H9 (cell line): ENCODE measurements at regions not wholly inside any gene's neighbourhood (a gene's known extent, or its start where the extent isn't known, plus 50 kb on each side); places are given as distances from the start of the nearest gene placed in this dataset.

Experiments used
- DNase-seq: peaks from one replicate; pipeline ENCODE4 v3.0.0-alpha.2; 2017
- H2AFZ ChIP-seq: one replicate; pipeline ENCODE4 v1.6.1; 2013; ENCODE audit warnings: mild to moderate bottlenecking, low read length, control low read depth, moderate library complexity
- H2AK5ac ChIP-seq: 2 replicates; pipeline ENCODE4 v1.6.1; 2013; ENCODE audit warnings: low read length, control low read depth, mixed read lengths; ENCODE audit not compliant: insufficient read length
- H2BK120ac ChIP-seq: one replicate; pipeline ENCODE4 v1.6.1; 2013; ENCODE audit warnings: low read depth, mild to moderate bottlenecking, low read length, control low read depth, inconsistent platforms; ENCODE audit not compliant: poor library complexity, severe bottlenecking
- H2BK12ac ChIP-seq: 2 replicates; pipeline ENCODE4 v1.6.1; 2013; ENCODE audit warnings: low read length, control low read depth, mixed read lengths, low read depth; ENCODE audit not compliant: insufficient read length
- H2BK15ac ChIP-seq: 2 replicates; pipeline ENCODE4 v1.6.1; 2013; ENCODE audit warnings: low read depth, low read length, control low read depth
- H2BK20ac ChIP-seq: one replicate; pipeline ENCODE4 v1.6.1; 2013; ENCODE audit warnings: low read depth, mild to moderate bottlenecking, low read length, control low read depth, inconsistent platforms; ENCODE audit not compliant: poor library complexity, severe bottlenecking
- H2BK5ac ChIP-seq: 2 replicates; pipeline ENCODE4 v1.6.1; 2013; ENCODE audit warnings: low read length, control low read depth, mixed read lengths; ENCODE audit not compliant: insufficient read length
- H3K14ac ChIP-seq: 2 replicates; pipeline ENCODE4 v1.6.1; 2013; ENCODE audit warnings: low read length, control low read depth; ENCODE audit not compliant: insufficient read depth
- H3K18ac ChIP-seq: 2 replicates; pipeline ENCODE4 v1.6.1; 2013; ENCODE audit warnings: low read depth, mild to moderate bottlenecking, mixed read lengths, low read length, control low read depth; ENCODE audit not compliant: insufficient read length
- H3K23ac ChIP-seq: 2 replicates; pipeline ENCODE4 v1.6.1; 2013; ENCODE audit warnings: low read length, control low read depth, mixed read lengths, low read depth; ENCODE audit not compliant: insufficient read length
- H3K23me2 ChIP-seq: 2 replicates; pipeline ENCODE4 v1.6.1; 2013; ENCODE audit warnings: low read depth, mild to moderate bottlenecking, mixed read lengths, low read length, control low read depth; ENCODE audit not compliant: insufficient read length, poor library complexity, severe bottlenecking
- H3K27ac ChIP-seq: 2 replicates; pipeline ENCODE4 v1.5.1; 2013; ENCODE audit warnings: low read length, control low read depth, mixed read lengths, low read depth; ENCODE audit not compliant: insufficient read length
- H3K27me3 ChIP-seq: 2 replicates; pipeline ENCODE4 v1.6.1; 2013; ENCODE audit warnings: low read length, control low read depth, inconsistent platforms; ENCODE audit not compliant: insufficient read depth
- H3K4ac ChIP-seq: 2 replicates; pipeline ENCODE4 v1.6.1; 2013; ENCODE audit warnings: low read depth, mild to moderate bottlenecking, control low read depth, inconsistent platforms, low read length, moderate library complexity
- H3K4me1 ChIP-seq: 2 replicates; pipeline ENCODE4 v1.6.1; 2013; ENCODE audit warnings: low read length, control low read depth, inconsistent platforms; ENCODE audit not compliant: insufficient read depth
- H3K4me2 ChIP-seq: 2 replicates; pipeline ENCODE4 v1.6.1; 2013; ENCODE audit warnings: low read length, control low read depth, mixed read lengths; ENCODE audit not compliant: insufficient read length, insufficient read depth
- H3K56ac ChIP-seq: 2 replicates; pipeline ENCODE4 v1.6.1; 2013; ENCODE audit warnings: low read depth, mild to moderate bottlenecking, mixed read lengths, low read length, control low read depth; ENCODE audit not compliant: insufficient read length
- H3K79me1 ChIP-seq: 2 replicates; pipeline ENCODE4 v1.6.1; 2013; ENCODE audit warnings: low read depth, mild to moderate bottlenecking, moderate library complexity, low read length, control low read depth, inconsistent platforms; ENCODE audit not compliant: insufficient read depth, poor library complexity, severe bottlenecking
- H3K79me2 ChIP-seq: 2 replicates; pipeline ENCODE4 v1.6.1; 2013; ENCODE audit warnings: low read length, control low read depth, inconsistent platforms; ENCODE audit not compliant: insufficient read depth
- H3K9ac ChIP-seq: 2 replicates; pipeline ENCODE4 v1.6.1; 2013; ENCODE audit warnings: low read length, control low read depth, mixed read lengths; ENCODE audit not compliant: insufficient read length; ENCODE audit errors: extremely low read depth
- H3K9me3 ChIP-seq: one replicate; pipeline ENCODE4 v1.6.1; 2013; ENCODE audit warnings: low read depth, low read length, inconsistent platforms; ENCODE audit not compliant: control insufficient read depth
- H3T11ph ChIP-seq: one replicate; pipeline ENCODE4 v1.6.1; 2013; ENCODE audit warnings: mild to moderate bottlenecking, low read length, control low read depth, inconsistent platforms
- H4K20me1 ChIP-seq: one replicate; pipeline ENCODE4 v1.6.1; 2013; ENCODE audit not compliant: control insufficient read depth, insufficient read length, insufficient read depth
- H4K5ac ChIP-seq: 2 replicates; pipeline ENCODE4 v1.6.1; 2013; ENCODE audit warnings: low read depth, mild to moderate bottlenecking, mixed read lengths, low read length, control low read depth; ENCODE audit not compliant: insufficient read length
- H4K8ac ChIP-seq: replicated peaks from 2 replicates; pipeline ENCODE4 v1.6.1; 2013; ENCODE audit warnings: low read length, control low read depth, mixed read lengths, low read depth; ENCODE audit not compliant: insufficient read length
- H4K91ac ChIP-seq: 2 replicates; pipeline ENCODE4 v1.6.1; 2013; ENCODE audit warnings: low read depth, mild to moderate bottlenecking, moderate library complexity, mixed read lengths, low read length, control low read depth; ENCODE audit not compliant: insufficient read length
- H3K27ac Mint-ChIP-seq, 3 experiments: 2 replicates in 2 of 3; 3 replicates in 1 of 3; pipeline ENCODE4 v1.8.0; 2020 to 2021; ENCODE audit warnings: mixed read lengths in 3 of 3, mild to moderate bottlenecking in 1 of 3, moderate library complexity in 1 of 3
- H3K27me3 Mint-ChIP-seq: 2 replicates; pipeline ENCODE4 v1.8.0; 2021; ENCODE audit warnings: low read depth, mild to moderate bottlenecking, moderate library complexity, mixed read lengths
- H3K36me3 Mint-ChIP-seq, 3 experiments: 2 replicates in 2 of 3; 3 replicates in 1 of 3; pipeline ENCODE4 v1.8.0; 2020 to 2021; ENCODE audit warnings: low read depth in 3 of 3, mixed read lengths in 3 of 3; ENCODE audit not compliant: insufficient read depth in 1 of 3
- H3K4me1 Mint-ChIP-seq, 2 experiments: 2 replicates each; pipeline ENCODE4 v1.8.0; 2020; ENCODE audit warnings: mixed read lengths in 2 of 2
- H3K4me3 Mint-ChIP-seq, 2 experiments: 2 replicates in 1 of 2; 3 replicates in 1 of 2; pipeline ENCODE4 v1.8.0; 2020 to 2021; ENCODE audit warnings: mild to moderate bottlenecking in 2 of 2, mixed read lengths in 2 of 2, moderate library complexity in 1 of 2
- H3K9me3 Mint-ChIP-seq, 2 experiments: 2 replicates in 1 of 2; 3 replicates in 1 of 2; pipeline ENCODE4 v1.8.0; 2020; ENCODE audit warnings: mild to moderate bottlenecking in 2 of 2, mixed read lengths in 2 of 2, moderate library complexity in 1 of 2
- CTCF ChIP-seq: fragments of 200-600 bp; sonication (generic); conservative IDR thresholded peaks from 3 replicates; pipeline ENCODE4 v1.8.0; 2021; ENCODE audit warnings: antibody characterized with exemption, mild to moderate bottlenecking
- WGBS: extraction: QIAGEN DNeasy Blood & Tissue Kit; methylation state at CpG from one replicate; pipeline ENCODE4 v1.1.7; 2013; ENCODE audit warnings: missing lambda C conversion rate, low lambda C conversion rate, mixed read lengths; ENCODE audit not compliant: insufficient read length; ENCODE audit errors: extremely low coverage; 5-methylcytosine and 5-hydroxymethylcytosine counted together

- H2AK5ac ChIP-seq: no peak overlapping the region
- no peaks in the 10 kb centered on the region for H3K79me2 ChIP-seq
- no peak overlapping the region for H2BK120ac ChIP-seq
- no peak overlapping the region for H3K4me2 ChIP-seq
- no peak overlapping the region for H3K56ac ChIP-seq
- no peaks in the 10 kb centered on the region for H3K4me1 ChIP-seq
- H2BK12ac ChIP-seq: no peak overlapping the region
- no peak overlapping the region for H3K23ac ChIP-seq
- no peaks in the 10 kb centered on the region for H3K27me3 Mint-ChIP-seq
- H3K23me2 ChIP-seq: no peaks in the 10 kb centered on the region
- no peak for DNase-seq
- no peak overlapping the region for H4K5ac ChIP-seq
- H4K91ac ChIP-seq: no peak overlapping the region
- H2AFZ ChIP-seq: no peak overlapping the region
- H4K20me1 ChIP-seq: no peaks in the 10 kb centered on the region
- no peak overlapping the region for H2BK5ac ChIP-seq
- no peak overlapping the region for H3T11ph ChIP-seq
- H3K27ac Mint-ChIP-seq: no peak overlapping the region
- H3K14ac ChIP-seq: no peak overlapping the region
- no peaks in the 10 kb centered on the region for H3K79me1 ChIP-seq
- no peak overlapping the region for H2BK15ac ChIP-seq
- H3K4me1 Mint-ChIP-seq: no peaks in the 10 kb centered on the region
- no CpG with 5 or more reads among the region's 1 CpG for WGBS
- H3K4ac ChIP-seq: no peak overlapping the region
- no peak overlapping the region for H3K4me3 Mint-ChIP-seq
- no peak overlapping the region for H3K27ac ChIP-seq
- no peak for TF ChIP-seq CTCF
- H3K9me3 Mint-ChIP-seq: no peaks in the 10 kb centered on the region
- no peaks in the 10 kb centered on the region for H3K36me3 Mint-ChIP-seq
- no peak overlapping the region for H4K8ac ChIP-seq
- H2BK20ac ChIP-seq: no peak overlapping the region
- H3K9ac ChIP-seq: no peak overlapping the region
- no peaks in the 10 kb centered on the region for H3K9me3 ChIP-seq
- no peaks in the 10 kb centered on the region for H3K27me3 ChIP-seq
- H3K18ac ChIP-seq: no peak overlapping the region
Observed at GRCh38 chr16:26526633-26527032, 540.1 kb upstream of the C16orf82 start.
